GDM1 (cell line): ENCODE measurements at regions not wholly inside any gene's neighbourhood (a gene's known extent, or its start where the extent isn't known, plus 50 kb on each side); places are given as distances from the start of the nearest gene placed in this dataset.
"Not testable (repeated sequence)": the region's sequence is repeated elsewhere in the genome, so short reads cannot be mapped to it uniquely, and the experiment has no call there.

Experiments used
- DNase-seq: peaks from one replicate; lab custom pipeline; 2025; lab: John Stamatoyannopoulos, UW

DNA sequence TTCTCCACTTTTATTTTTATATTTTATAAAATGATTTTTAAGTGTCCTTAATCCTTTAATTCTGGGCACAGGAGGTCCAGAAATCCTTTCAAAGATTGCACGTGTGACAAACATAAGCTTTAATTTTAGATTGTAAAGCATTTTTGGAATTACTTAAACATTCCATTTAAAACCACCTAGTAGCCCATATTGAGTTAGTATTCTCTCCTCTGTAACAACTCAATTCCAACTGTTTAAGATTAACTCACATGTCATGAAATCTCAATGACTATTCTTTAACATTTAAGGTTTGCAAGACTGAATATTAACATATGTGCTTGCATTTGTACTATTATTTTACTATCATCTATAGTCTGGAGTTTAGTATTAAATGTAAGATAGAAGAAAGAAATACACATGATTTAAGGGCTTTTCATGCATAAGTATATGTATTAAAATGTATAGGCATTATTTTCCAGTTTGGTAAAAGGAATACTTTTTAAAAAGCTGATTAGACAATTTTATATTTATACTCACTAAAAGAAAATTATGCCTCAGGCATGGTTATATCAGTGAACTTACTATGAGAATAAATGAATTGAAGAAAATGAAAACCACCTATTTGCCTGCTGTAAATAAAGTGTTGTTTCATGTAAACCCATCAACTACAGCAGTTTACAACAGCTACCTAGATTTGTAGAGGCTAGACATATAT is 776.9 kb downstream of the SLC6A15 start:
- no peak for DNase-seq

DNA sequence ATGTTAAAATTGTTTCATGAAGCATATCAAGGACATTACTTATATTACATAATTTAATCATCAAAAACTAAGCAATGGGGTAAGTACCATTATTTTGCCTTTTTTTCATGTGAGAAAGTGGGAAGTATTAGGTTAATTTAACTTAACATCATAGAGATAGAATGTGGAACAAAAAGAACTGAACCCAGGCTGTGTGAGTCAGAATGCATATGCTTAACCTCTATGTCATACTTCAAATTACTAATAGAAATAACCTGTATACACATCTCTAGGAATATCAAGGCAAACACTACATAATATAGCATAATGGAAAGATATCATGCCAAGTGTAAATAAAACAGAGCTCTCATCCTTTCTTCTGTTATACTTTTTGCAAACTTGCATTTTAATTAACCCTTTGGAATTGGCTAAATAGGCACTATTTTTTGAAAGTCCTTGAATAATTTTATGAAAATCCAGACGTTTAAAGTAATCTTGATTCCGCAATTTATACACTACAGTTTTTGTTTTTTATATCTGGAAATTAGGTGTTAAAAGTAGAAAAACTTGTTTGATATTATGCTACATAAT is 777.7 kb downstream of the SLC6A15 start:
- DNase-seq, result no peak

GRCh38 chr12:84131076-84131475 is 781.5 kb downstream of the SLC6A15 start:
- DNase-seq, result no peak

GRCh38 chr12:84128117-84128991 is 784.2 kb downstream of the SLC6A15 start:
- no peak for DNase-seq

GRCh38 chr12:84124211-84124610 is 788.4 kb downstream of the SLC6A15 start:
- DNase-seq, result no peak

DNA sequence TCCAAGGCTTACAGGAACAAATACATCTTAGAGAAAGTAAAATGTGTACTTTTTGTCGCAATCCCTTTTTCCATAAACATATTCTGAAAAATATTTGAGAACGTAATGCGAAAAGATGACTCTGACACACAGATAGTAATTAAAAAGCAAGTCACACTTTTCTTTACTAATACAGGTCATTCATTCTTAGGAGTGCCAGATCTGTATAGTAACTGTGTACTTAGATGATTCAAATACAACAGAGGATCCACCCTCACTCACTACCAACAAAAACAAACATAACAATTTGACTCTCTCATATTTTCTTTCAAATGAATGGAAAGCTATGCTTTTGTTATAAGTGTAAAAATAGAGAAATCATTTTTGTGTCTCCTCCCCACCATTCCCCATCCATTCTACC is 795.4 kb downstream of the SLC6A15 start:
- no peak for DNase-seq

- no peak for DNase-seq
Measured at GRCh38 chr12:84113666-84114065, 798.9 kb downstream of the SLC6A15 start.

DNA sequence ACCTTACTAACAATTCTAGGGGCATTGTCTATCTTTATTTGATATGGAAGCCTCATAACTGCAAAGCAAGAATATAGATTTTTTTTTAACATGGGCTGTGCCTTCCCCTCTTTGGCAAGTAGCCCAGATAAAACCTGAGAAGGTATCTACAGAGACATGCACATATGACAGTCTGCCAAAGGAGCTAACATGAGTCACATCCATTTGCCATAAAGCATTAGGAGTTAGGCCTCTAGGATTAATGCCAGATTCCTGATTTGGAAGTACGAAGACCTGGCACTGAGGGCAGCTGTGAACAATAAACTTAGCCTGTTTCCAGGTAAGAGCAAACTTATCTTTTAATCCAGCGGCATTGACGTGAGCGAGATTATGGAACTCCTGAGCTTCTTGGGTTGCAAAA is 808.7 kb downstream of the SLC6A15 start:
- not testable (repeated sequence) for DNase-seq

- not testable (repeated sequence) for DNase-seq
Measured at GRCh38 chr12:84101963-84102362, 810.6 kb downstream of the SLC6A15 start.

- not testable (repeated sequence) for DNase-seq
Measured at GRCh38 chr12:84099591-84099990, 813.0 kb downstream of the SLC6A15 start.

DNA sequence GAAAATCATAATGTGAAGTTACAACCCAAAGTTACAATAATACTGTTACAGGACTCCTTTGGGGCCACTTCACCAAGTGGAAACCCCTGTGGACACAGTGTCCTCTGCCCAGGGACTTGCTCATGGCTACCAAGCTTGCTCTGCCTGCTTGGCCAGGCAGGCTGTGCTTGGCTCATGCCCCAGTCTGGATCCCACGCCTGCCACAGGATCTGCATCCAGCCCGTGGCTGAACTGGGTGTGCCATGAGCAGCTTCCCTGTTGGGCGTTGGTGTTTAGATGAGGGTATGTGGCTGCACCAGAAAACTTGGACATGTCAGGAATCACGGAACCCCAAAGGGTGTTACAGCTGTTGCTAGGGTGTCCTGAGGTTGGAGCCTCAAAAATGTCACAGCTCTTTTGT is 820.9 kb downstream of the SLC6A15 start:
- no peak for DNase-seq

GRCh38 chr12:84089356-84089755 is 823.2 kb downstream of the SLC6A15 start:
- no peak for DNase-seq

DNA sequence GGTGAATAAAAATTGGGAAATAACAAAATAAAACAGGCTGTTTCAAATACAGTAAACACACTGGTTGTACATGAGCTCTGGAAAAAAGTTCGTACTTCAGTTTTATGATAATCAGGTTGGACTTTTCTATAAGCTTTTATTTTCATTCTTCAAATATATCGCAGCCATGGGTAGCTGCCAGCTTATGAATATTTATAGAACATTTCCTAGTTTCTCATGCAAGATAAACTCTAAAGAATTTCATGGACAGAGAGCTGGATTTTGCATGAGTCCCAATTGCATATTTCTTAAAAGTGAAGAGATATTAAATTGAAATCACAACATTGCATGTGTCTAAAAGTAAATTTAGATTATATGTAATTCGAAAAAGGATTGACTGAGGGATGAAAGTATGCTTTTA is 827.6 kb downstream of the SLC6A15 start:
- no peak for DNase-seq

DNA sequence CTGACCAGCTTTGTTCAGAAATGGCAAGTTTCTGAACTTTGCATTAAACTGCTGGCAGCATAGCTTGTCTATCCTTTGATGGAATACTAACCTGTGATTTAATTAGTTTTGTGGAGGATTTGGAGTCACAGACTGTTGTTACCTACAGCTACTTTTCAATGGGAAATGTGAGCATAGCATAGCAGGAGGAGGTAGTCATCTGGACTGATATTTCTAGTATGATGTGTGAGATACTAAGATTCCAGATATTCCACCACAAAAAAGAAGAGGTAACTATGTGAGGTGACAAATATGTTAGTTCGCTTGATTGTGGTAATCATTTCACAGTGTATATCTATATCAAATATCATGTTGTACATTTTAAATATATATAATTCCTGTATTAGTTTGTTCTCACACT is 833.0 kb downstream of the SLC6A15 start:
- DNase-seq, result no peak

GRCh38 chr12:84077679-84078078 is 834.9 kb downstream of the SLC6A15 start:
- no peak for DNase-seq

DNA sequence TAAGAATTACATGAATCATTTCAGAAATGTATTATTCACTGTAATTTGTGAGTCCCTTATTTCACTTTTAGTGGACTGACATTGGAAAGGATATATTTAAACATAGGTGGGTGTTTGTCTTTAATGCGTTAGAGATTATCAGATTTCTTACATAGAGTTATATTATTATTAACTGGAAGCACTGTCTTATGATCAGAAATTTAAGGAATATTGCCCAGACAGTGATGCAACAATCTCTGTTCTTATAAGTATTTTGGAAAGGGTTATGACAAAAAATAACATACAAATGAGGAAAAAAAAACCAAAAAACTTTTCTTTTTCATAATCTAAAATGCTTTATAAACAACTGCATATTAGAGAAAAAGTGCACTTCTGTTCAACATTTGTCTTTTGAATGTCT is 836.6 kb downstream of the SLC6A15 start:
- DNase-seq, result no peak

DNA sequence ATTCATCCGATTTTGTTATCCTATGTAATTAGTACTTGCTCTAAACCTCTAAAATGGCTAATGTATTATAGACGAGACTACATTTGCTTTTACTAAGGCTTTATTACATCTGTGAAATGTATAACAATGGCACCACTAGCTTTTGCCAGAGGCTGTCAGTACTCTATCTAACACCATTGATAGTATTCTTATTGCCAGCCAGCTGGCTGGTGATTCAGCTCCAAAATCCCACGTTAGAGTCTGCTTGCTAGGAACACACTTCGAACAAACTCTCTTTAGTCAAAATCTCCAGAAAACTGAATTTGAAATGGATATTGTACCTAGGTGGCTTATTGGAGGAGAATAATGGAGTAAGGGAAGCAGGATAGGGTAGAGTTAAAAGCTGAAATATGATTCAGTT is 839.2 kb downstream of the SLC6A15 start:
- no peak for DNase-seq

GRCh38 chr12:84072961-84073360 is 839.6 kb downstream of the SLC6A15 start:
- DNase-seq, result no peak

DNA sequence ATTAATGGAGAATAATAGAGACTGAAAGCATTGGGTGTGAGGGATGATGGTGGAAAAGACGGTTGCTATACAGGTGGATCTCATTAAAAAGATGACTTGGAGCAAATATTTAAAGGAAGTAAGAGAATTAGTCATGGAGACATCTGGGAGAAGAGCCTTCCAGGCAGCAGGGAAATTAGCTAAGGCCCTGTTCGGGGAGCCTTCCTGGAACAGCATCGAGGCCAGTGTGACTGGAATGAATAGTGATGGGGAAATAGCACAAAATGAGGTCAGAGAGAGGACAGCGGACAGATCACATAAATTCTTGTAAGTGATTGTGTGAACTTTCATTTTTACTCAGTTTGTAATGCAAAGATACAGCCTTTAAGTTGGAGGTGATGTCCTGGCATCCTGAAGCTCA is 842.3 kb downstream of the SLC6A15 start:
- no peak for DNase-seq

DNA sequence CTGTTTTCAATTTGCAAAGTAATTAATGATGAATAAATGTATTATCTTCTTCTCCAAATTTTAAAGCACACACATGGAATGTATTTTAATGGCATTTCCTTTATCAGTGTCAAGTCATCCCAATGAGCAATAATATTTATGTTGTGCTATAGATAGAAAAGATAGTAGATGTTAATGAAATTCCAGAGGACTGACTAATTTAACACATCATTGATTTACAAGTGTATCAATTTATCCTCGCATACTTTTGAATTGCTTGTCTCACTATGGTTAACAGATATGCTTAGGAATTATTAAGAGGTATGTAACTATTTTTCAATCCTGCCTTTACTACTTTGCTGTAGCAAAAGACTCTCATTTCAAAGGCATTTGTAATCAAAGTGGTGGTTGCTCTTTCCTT is 842.9 kb downstream of the SLC6A15 start:
- DNase-seq, result no peak

DNA sequence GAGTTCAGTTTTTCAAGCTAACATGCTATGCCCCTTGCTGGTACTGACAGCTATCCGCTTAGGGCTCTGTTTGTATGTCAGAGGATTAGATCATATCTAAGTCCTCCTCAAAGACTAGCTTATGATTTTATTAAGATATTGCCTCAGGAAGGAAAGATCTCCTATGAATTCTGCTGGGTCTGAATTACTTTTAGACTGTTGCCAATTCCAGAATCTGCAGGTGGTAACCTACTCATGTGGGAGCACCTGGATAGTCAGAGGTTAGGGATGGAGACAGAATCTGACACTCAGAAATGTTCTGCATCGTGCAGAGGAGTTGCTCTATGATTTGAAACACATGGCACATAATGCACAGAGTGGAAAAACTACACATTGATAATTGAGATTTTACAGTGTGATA is 843.4 kb downstream of the SLC6A15 start:
- DNase-seq, result no peak

- no peak for DNase-seq
Measured at GRCh38 chr12:84058136-84058535, 854.5 kb downstream of the SLC6A15 start.

- no peak for DNase-seq
Measured at GRCh38 chr12:84054811-84055210, 857.8 kb downstream of the SLC6A15 start.
